Loucy (cell line): ENCODE measurements at regions not wholly inside any gene's neighbourhood (a gene's known extent, or its start where the extent isn't known, plus 50 kb on each side); places are given as distances from the start of the nearest gene placed in this dataset.

Experiments used
- H2AFZ ChIP-seq: fragments of 200-600 bp; sonication (generic); 2 replicates; pipeline ENCODE4 v1.6.0; 2016; ENCODE audit warnings: antibody characterized with exemption, mild to moderate bottlenecking, low read length, moderate library complexity
- H3F3A ChIP-seq: fragments of 200-600 bp; 2 replicates; pipeline ENCODE4 v1.6.0; 2016; ENCODE audit warnings: antibody characterized with exemption, low read depth, mild to moderate bottlenecking
- H3K27me3 ChIP-seq: fragments of 200-600 bp; sonication (generic); 2 replicates; pipeline ENCODE4 v1.6.1; 2014; ENCODE audit warnings: low read length, mild to moderate bottlenecking; ENCODE audit not compliant: insufficient read depth, poor library complexity, severe bottlenecking
- H3K36me3 ChIP-seq: fragments of 200-600 bp; sonication (generic); 2 replicates; pipeline ENCODE4 v1.6.1; 2016; ENCODE audit warnings: low read length; ENCODE audit not compliant: insufficient read depth
- H3K4me1 ChIP-seq: fragments of 200-600 bp; sonication (generic); 2 replicates; pipeline ENCODE4 v1.5.1; 2014; ENCODE audit warnings: low read length, mild to moderate bottlenecking; ENCODE audit not compliant: insufficient read depth, poor library complexity, severe bottlenecking
- H3K4me2 ChIP-seq: fragments of 200-600 bp; sonication (generic); 2 replicates; pipeline ENCODE4 v1.6.0; 2014; ENCODE audit warnings: antibody characterized with exemption, low read length, low read depth, mild to moderate bottlenecking; ENCODE audit not compliant: poor library complexity, severe bottlenecking
- H3K4me3 ChIP-seq: fragments of 200-600 bp; sonication (generic); 2 replicates; pipeline ENCODE4 v1.5.1; 2014; ENCODE audit warnings: low read length, mild to moderate bottlenecking, mixed read lengths; ENCODE audit not compliant: poor library complexity, severe bottlenecking
- H3K79me2 ChIP-seq: fragments of 200-600 bp; sonication (generic); 2 replicates; pipeline ENCODE4 v1.6.1; 2014; ENCODE audit warnings: low read length; ENCODE audit not compliant: insufficient read depth
- H3K9ac ChIP-seq: fragments of 200-600 bp; sonication (generic); 2 replicates; pipeline ENCODE4 v1.6.0; 2014; ENCODE audit warnings: mild to moderate bottlenecking, low read depth, low read length, moderate library complexity; ENCODE audit not compliant: poor library complexity, severe bottlenecking
- H3K9me2 ChIP-seq: fragments of 200-600 bp; sonication (generic); replicated peaks from 2 replicates; pipeline ENCODE4 v1.6.1; 2016; ENCODE audit warnings: low read depth, low read length, mixed read lengths
- H3K9me3 ChIP-seq: fragments of 200-600 bp; sonication (generic); 2 replicates; pipeline ENCODE4 v1.6.1; 2014; ENCODE audit warnings: mild to moderate bottlenecking, antibody characterized with exemption, low read length, low read depth; ENCODE audit not compliant: insufficient read depth
- H4K20me1 ChIP-seq: fragments of 200-600 bp; sonication (generic); 2 replicates; pipeline ENCODE4 v1.6.0; 2014; ENCODE audit warnings: antibody characterized with exemption, low read length, mild to moderate bottlenecking; ENCODE audit not compliant: insufficient read depth, poor library complexity, severe bottlenecking
- EZH2phosphoT487 ChIP-seq: fragments of 200-600 bp; IDR thresholded peaks from 2 replicates; pipeline ENCODE4 v1.6.1; 2018; ENCODE audit warnings: antibody characterized with exemption, mild to moderate bottlenecking, moderate library complexity, borderline replicate concordance
- TF ChIP-seq, protein P1 (sequence below): fragments of 200-600 bp; sonication (generic); conservative IDR thresholded peaks from 2 replicates; pipeline ENCODE4 v1.5.1; 2014; ENCODE audit warnings: mild to moderate bottlenecking, antibody characterized with exemption, low read length

DNA sequence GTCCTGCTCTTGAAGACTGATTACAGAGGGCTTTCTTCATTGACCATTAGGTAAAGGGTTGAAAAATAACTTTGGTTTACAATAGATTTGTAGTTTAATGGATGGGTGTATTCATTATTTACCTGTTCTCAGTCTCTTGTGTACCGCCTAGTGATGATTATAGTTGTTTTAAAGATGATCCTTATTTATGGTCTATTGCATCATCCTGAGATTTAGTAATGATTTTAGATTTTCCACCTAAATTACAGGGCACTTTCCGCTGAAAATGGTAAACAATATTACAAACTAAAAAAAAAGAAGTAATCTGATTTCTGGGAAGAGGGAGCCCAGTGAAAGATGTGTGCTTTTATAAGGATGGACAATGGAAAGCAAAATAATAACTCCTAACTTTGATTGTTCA lies 78.4 kb upstream of the TMEM33 start:
- Histone ChIP-seq H3F3A (no peaks in the 10 kb centered on the region), H3K9me2 (no peaks in the 10 kb centered on the region), H3K79me2 (no peaks in the 10 kb centered on the region), H3K4me3 (no peak overlapping the region), H3K36me3 (no peaks in the 10 kb centered on the region), H3K4me1 (no peaks in the 10 kb centered on the region), H2AFZ (no peak overlapping the region), H3K27me3 (no peaks in the 10 kb centered on the region), H4K20me1 (no peaks in the 10 kb centered on the region), H3K9ac (no peak overlapping the region), H3K4me2 (no peak overlapping the region), H3K9me3 (no peaks in the 10 kb centered on the region)
- TF ChIP-seq EZH2phosphoT487: no peak
- TF ChIP-seq, protein P1, sequence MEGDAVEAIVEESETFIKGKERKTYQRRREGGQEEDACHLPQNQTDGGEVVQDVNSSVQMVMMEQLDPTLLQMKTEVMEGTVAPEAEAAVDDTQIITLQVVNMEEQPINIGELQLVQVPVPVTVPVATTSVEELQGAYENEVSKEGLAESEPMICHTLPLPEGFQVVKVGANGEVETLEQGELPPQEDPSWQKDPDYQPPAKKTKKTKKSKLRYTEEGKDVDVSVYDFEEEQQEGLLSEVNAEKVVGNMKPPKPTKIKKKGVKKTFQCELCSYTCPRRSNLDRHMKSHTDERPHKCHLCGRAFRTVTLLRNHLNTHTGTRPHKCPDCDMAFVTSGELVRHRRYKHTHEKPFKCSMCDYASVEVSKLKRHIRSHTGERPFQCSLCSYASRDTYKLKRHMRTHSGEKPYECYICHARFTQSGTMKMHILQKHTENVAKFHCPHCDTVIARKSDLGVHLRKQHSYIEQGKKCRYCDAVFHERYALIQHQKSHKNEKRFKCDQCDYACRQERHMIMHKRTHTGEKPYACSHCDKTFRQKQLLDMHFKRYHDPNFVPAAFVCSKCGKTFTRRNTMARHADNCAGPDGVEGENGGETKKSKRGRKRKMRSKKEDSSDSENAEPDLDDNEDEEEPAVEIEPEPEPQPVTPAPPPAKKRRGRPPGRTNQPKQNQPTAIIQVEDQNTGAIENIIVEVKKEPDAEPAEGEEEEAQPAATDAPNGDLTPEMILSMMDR: no peak

DNA sequence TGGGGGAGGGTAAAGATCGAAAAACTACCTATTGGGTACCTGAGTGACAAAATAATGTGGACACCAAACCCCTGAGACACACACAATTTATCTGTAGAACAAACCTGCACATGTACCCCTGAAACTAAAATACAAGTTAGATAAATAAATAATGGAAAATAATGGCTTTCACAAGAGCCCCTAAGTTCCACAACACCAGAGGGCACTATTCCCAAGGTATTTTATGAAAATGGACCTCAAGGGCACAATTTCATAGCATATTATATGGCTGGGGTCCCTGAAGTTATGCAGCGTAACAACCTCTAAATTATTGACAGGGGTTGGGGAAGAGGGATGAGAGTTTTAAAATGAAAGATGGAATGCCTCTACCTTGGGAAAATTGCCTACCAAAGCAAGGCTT lies 81.3 kb upstream of the TMEM33 start:
- Histone ChIP-seq H3F3A (no peaks in the 10 kb centered on the region), H4K20me1 (no peaks in the 10 kb centered on the region), H3K27me3 (no peaks in the 10 kb centered on the region), H3K9ac (no peak overlapping the region), H3K9me3 (no peaks in the 10 kb centered on the region), H3K36me3 (no peaks in the 10 kb centered on the region), H3K9me2 (no peaks in the 10 kb centered on the region), H3K4me2 (no peak overlapping the region), H2AFZ (no peak overlapping the region), H3K4me1 (no peaks in the 10 kb centered on the region), H3K79me2 (no peaks in the 10 kb centered on the region), H3K4me3 (no peak overlapping the region)
- TF ChIP-seq, protein P1: peak; percentile 35; the same call in 1 of the 2 replicates
- TF ChIP-seq EZH2phosphoT487: no peak

DNA sequence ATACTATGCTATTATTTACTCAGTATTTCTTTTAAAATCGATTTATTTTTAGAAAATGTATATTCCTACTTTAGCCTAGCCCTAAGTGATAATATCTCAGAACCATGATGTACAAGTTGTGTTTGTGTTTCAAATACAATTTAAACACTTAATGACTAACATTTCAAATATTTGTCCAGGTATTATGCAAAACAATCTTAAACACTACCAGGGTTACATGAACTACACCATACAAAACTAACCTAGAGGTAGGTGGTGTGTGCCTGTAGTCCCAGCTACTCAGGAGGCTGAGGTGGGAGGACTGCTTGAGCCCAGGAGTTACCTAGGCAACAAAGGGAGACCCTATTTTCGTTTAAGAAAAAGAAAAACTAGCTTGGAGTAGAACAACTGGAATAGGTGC lies 83.0 kb upstream of the TMEM33 start:
- Histone ChIP-seq H3K79me2 (no peaks in the 10 kb centered on the region), H4K20me1 (no peaks in the 10 kb centered on the region), H3K4me3 (no peak overlapping the region), H3K9me2 (no peaks in the 10 kb centered on the region), H2AFZ (no peak overlapping the region), H3K36me3 (no peaks in the 10 kb centered on the region), H3K27me3 (no peaks in the 10 kb centered on the region), H3K9ac (no peak overlapping the region), H3K9me3 (no peaks in the 10 kb centered on the region), H3K4me2 (no peak overlapping the region), H3K4me1 (no peaks in the 10 kb centered on the region), H3F3A (no peaks in the 10 kb centered on the region)
- TF ChIP-seq EZH2phosphoT487: no peak
- TF ChIP-seq, protein P1: no peak
